SJSA1 (cell line): ENCODE measurements at regions not wholly inside any gene's neighbourhood (a gene's known extent, or its start where the extent isn't known, plus 50 kb on each side); places are given as distances from the start of the nearest gene placed in this dataset.
A peak's percentile ranks its signal among the peaks of the same experiment; 100 is the strongest.

Experiments
- DNase-seq, 2 experiments: peaks; one replicate each; pipeline ENCODE4 v3.0.0-alpha.2; 2015 to 2020; ENCODE audit warnings: low spot score in 2 of 2, low read depth in 1 of 2
- H3K27ac ChIP-seq: fragments of 250-450 bp; sonication (Bioruptor Pico); 2 replicates; pipeline ENCODE4 v1.5.1; 2020; ENCODE audit warnings: mild to moderate bottlenecking, moderate library complexity
- H3K27me3 ChIP-seq: fragments of 250-450 bp; sonication (Bioruptor Pico); replicated peaks from 2 replicates; pipeline ENCODE4 v1.5.1; 2020; ENCODE audit warnings: mild to moderate bottlenecking, moderate library complexity
- H3K36me3 ChIP-seq: fragments of 250-450 bp; sonication (Bioruptor Pico); 2 replicates; pipeline ENCODE4 v1.5.1; 2020; ENCODE audit warnings: mild to moderate bottlenecking
- H3K4me1 ChIP-seq: fragments of 250-450 bp; sonication (Bioruptor Pico); replicated peaks from 2 replicates; pipeline ENCODE4 v1.6.1; 2021; ENCODE audit warnings: mild to moderate bottlenecking
- H3K4me3 ChIP-seq: fragments of 250-450 bp; sonication (Bioruptor Pico); 2 replicates; pipeline ENCODE4 v1.5.1; 2020; ENCODE audit warnings: mild to moderate bottlenecking
- H3K9me3 ChIP-seq: fragments of 250-450 bp; sonication (Bioruptor Pico); replicated peaks from 2 replicates; pipeline ENCODE4 v1.5.1; 2020; ENCODE audit warnings: mild to moderate bottlenecking

- DNase-seq = peak in 1 of 2 experiments; percentile 37
- no peaks in the 10 kb centered on the region for H3K27me3 ChIP-seq
- no peak overlapping the region for H3K4me3 ChIP-seq
- no peaks in the 10 kb centered on the region for H3K36me3 ChIP-seq
- H3K4me1 ChIP-seq = peaks cover 26% of the 10 kb centered on the region
- H3K27ac ChIP-seq = no peak overlapping the region
- no peaks in the 10 kb centered on the region for H3K9me3 ChIP-seq
These were observed 57.6 kb upstream of the CABLES1 start for GRCh38 chr18:23077493-23078256.

GRCh38 chr18:23085066-23085465, 50.2 kb upstream of the CABLES1 start:
- H3K4me1 ChIP-seq = peaks cover under 1% of the 10 kb centered on the region
- H3K9me3 ChIP-seq = no peaks in the 10 kb centered on the region

More at GRCh38 chr18:23085066-23085465, 50.2 kb upstream of the CABLES1 start:
- Histone ChIP-seq H3K4me3 (no peak overlapping the region), H3K36me3 (no peaks in the 10 kb centered on the region), H3K27me3 (no peaks in the 10 kb centered on the region), H3K27ac (no peak overlapping the region)
- DNase-seq = no peak
